GM19467 (cell line): ENCODE measurements at regions not wholly inside any gene's neighbourhood (a gene's known extent, or its start where the extent isn't known, plus 50 kb on each side); places are given as distances from the start of the nearest gene placed in this dataset.

Experiments
- ATAC-seq: cut with Tn5 transposase; IDR thresholded peaks from one replicate; pipeline ENCODE4 v1.9.1; 2021; ENCODE audit warnings: mild to moderate bottlenecking, moderate library complexity; ENCODE audit not compliant: unreplicated experiment

DNA sequence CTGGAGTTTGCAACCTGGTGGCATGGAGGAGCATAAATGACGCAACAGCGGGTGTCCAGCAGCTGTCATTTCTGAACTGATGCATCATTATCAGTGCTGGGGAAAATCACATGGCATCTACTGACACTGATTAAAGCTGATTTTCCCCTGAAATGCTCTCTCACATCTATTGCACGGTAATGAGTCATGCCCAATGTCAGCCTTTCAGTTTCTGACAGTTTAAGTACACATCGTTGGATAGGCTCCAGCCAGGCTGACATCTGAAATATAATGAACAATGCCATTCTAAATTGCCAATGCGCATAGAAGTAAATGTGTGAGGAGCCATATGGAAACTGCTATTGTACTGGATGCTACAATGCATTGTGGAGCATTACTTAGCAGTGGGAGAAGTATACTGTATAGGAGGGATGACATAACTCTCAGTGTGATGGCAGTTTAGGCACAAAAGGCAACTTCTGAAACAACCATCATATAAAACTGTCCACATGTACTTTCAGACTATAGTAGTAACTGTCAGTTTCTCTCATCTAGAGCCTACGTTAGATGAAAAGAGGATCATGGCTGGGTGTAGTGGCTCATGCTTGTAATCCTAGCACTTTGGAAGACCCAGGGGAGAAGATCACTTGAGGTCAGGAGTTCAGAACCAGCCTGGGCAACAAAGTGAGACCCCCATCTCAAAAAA lies 389.3 kb upstream of the DMAC1 start:
- ATAC-seq: no peak

DNA sequence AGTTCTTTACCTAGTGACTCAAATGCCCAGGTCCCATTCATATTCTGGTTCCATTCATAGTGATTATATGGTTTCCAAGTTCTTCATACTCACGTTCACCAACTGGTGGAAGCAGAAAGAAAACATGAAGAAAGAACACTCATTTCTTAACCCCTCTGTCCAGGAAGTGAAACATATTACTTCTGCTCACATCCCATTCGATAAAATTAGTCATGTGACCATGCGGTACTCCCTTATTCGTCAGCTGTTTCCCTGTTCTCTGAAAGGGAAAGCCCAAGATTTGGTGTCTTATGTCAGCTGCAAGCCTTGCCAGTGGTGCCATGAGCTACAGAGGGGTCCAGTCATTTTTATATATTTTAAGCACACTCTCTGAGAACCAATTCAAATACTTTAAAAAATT lies 387.0 kb upstream of the DMAC1 start:
- no peak for ATAC-seq

- no peak for ATAC-seq
Measured at GRCh38 chr9:8183618-8184017, 384.0 kb upstream of the DMAC1 start.

- ATAC-seq: no peak
Measured at GRCh38 chr9:8179381-8180053, 379.9 kb upstream of the DMAC1 start.

- no peak for ATAC-seq
Measured at GRCh38 chr9:8172000-8172399, 372.4 kb upstream of the DMAC1 start.

- no peak for ATAC-seq
Measured at GRCh38 chr9:8168916-8169438, 369.4 kb upstream of the DMAC1 start.

DNA sequence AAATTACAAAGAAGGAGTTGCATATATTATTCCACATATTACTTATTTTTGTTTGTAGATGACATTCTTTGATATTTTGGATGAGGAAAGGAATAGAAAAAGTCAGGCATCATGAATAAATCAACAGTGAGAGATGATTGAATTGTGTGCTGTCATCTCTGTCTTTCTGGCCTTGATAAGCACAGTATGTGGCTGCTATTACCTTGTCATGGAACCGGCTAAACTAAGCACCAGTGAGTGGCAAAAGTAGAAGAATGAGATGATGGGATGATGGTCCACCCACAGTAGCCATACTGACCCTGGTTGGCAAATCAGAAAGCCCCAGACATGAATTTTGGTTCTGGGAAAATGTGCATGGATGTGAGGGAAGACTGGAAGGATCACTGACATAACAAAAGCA lies 361.2 kb upstream of the DMAC1 start:
- no peak for ATAC-seq

GRCh38 chr9:8158574-8158973 lies 359.0 kb upstream of the DMAC1 start:
- ATAC-seq: no peak

DNA sequence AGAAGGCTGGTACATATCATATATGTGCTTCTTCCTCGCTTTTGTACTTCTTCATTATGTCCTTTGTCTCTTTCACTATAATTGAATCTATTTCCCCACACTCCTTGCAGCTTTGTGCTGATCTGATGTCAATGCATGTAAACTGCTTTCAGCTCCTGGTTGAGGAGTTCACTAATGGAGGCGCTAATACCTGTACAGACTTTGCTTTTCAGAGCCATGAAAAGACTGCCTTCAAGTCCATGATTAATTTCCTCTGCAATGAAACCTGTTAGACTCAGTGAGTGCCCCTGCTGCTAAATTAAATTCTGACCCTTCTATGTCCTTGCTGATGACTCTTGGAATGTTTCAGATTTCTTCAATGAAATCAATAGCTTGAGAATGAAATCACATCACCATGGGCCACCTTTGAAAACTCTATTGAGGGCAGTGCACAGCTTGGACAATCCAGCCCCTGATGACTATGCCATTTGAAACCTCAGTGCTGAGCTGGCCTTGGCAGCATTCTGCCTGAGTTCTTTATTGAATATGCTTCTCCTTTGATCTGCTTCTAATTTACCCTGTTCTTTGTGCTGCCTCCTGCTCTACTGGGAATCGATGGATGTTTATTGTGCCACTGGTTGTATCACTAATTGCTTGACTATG lies 358.2 kb upstream of the DMAC1 start:
- ATAC-seq: no peak

GRCh38 chr9:8156346-8156745 lies 356.8 kb upstream of the DMAC1 start:
- ATAC-seq: no peak

GRCh38 chr9:8155706-8156105 lies 356.1 kb upstream of the DMAC1 start:
- ATAC-seq: no peak

- no peak for ATAC-seq
Measured at GRCh38 chr9:8143677-8144076, 344.1 kb upstream of the DMAC1 start.

GRCh38 chr9:8140557-8140956 lies 341.0 kb upstream of the DMAC1 start:
- no peak for ATAC-seq

DNA sequence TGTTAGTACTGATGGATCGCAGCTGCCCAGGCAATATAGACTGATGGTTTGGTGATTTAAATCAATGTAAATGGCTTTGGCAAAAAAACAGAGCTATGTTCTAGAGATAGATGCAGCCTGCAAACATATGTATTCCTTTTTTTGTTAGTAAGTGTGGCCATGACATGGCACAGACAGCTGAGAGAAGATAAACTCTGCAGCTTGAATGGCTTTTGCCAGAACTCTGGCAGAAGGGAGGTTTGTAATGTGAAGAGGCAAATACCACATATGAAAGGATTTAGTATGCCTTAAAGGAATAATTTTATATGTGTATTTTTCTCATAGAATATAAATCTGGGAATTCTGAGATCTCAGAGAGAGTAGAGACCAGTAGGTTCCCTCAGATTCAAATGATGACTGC lies 340.2 kb upstream of the DMAC1 start:
- no peak for ATAC-seq

GRCh38 chr9:8136477-8136876 lies 336.9 kb upstream of the DMAC1 start:
- peak; percentile 93 for ATAC-seq

DNA sequence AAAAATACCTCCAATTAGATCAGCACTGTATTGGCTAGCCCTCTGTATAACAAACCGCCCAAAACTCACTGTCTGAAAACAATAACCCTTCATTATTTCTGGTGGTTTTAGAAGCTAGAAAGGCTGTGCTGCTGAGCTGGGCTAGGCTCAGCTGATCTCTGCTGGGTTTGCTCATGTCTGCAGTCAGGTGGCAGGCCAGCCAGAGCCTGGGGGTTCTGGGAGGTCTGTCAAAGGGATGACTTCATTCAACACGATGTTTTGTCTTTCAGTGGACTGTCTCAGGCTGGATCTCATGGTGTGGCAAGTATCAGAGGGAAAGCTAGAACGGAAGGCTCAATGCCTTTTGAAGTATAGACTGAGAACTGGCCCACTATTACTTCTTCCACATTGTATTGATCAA lies 335.1 kb upstream of the DMAC1 start:
- no peak for ATAC-seq

- no peak for ATAC-seq
Measured at GRCh38 chr9:8133606-8134005, 334.0 kb upstream of the DMAC1 start.

DNA sequence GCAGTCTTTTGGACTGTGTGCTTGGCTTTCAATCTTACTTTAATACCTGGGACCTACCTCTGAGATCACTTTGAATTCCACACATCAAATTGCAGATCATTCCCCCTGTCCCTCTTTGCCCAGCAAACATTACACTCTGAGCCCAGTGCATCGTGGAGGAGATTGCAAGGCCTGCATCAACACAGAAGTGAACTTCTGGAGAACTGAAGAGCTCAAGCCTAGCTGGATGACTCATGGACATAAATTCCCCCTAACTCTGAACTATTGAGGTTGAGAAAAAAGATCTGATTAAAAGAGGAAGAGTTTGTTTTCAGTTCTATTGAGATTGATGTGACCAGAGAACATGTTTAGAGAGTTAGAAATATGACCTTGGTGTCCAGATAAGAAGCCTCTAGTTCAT lies 316.0 kb upstream of the DMAC1 start:
- ATAC-seq: no peak

DNA sequence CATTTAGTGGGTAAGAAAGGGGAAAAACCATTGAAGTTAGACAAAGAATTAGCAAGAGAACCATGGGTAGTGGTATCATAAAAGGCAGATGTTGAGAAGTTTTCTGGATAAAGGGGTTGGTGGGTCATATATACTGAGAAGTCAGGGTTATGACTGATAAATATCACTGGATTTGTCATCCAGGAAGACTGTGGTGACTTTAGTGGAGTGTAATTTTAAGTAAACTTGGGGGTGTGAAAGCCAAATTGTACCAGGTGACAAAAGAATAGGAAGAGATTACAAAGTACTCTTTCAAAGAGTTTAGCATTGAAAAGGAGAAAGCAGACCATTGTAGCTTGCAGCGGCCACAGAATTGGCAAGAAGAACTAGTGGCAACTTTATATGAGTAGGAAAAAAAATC lies 315.2 kb upstream of the DMAC1 start:
- no peak for ATAC-seq

DNA sequence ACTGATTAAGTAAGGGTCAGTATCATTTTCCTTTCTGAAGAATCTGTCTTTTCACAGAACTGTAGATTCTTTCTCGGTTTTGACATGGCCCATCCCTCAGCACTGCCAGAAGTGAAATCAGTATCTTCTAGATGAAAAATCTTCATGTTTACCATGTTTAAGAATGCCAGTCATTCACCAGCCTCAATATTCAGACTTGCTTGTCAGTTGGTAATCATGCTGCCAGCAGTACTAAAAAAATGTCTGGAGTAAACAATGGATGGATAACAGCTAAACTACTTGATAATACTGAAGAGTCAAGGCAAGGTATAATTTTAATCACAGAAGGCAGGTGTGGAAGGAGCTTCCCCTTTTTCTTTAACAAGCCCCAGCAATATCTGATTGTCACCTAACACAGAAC lies 306.8 kb upstream of the DMAC1 start:
- ATAC-seq: no peak

GRCh38 chr9:8101607-8102006 lies 302.0 kb upstream of the DMAC1 start:
- ATAC-seq: no peak

GRCh38 chr9:8096091-8096490 lies 296.5 kb upstream of the DMAC1 start:
- no peak for ATAC-seq
